ENCODE measurements at regions not wholly inside any gene's neighbourhood (a gene's known extent, or its start where the extent isn't known, plus 50 kb on each side); places are given as distances from the start of the nearest gene placed in this dataset.

DNA sequence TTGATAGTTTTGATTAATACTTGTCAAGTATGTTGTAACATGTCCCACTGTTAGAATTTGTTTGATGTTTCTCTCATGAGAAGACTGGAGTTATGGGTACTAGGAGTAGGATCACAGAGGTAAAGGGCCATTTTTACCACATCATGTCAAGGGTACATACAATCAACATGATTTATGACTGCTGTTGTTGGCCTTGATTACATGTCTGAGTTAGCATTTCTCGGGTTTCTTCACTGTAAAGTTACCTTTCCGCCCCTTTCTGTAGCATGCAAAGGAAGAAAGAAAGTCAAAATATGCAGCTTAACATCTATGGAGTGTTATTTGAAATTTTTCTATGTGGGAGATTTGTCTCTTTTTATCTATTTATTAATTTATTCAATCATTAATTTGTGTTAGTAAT, 1456.4 kb downstream of the SUCLG1 start:
- TF ChIP-seq POLR2A (IDR thresholded peaks at IDR 0.05) (no peak), EP300 (IDR thresholded peaks at IDR 0.05) (no peak), POLR2AphosphoS5 (IDR thresholded peaks at IDR 0.05) (no peak)
- TF ChIP-seq, protein P1, sequence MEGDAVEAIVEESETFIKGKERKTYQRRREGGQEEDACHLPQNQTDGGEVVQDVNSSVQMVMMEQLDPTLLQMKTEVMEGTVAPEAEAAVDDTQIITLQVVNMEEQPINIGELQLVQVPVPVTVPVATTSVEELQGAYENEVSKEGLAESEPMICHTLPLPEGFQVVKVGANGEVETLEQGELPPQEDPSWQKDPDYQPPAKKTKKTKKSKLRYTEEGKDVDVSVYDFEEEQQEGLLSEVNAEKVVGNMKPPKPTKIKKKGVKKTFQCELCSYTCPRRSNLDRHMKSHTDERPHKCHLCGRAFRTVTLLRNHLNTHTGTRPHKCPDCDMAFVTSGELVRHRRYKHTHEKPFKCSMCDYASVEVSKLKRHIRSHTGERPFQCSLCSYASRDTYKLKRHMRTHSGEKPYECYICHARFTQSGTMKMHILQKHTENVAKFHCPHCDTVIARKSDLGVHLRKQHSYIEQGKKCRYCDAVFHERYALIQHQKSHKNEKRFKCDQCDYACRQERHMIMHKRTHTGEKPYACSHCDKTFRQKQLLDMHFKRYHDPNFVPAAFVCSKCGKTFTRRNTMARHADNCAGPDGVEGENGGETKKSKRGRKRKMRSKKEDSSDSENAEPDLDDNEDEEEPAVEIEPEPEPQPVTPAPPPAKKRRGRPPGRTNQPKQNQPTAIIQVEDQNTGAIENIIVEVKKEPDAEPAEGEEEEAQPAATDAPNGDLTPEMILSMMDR (IDR thresholded peaks at IDR 0.05): no peak

Data from upper lobe of left lung (tissue), 4 donors.